GM13976 (cell line): ENCODE measurements at regions not wholly inside any gene's neighbourhood (a gene's known extent, or its start where the extent isn't known, plus 50 kb on each side); places are given as distances from the start of the nearest gene placed in this dataset.

Source experiments
- DNase-seq: peaks from one replicate; pipeline ENCODE4 v3.0.0; 2012; ENCODE audit warnings: low spot score
- CTCF ChIP-seq: IDR thresholded peaks from 2 replicates; pipeline ENCODE4 v1.5.1; 2012; ENCODE audit warnings: borderline replicate concordance, mild to moderate bottlenecking; ENCODE audit not compliant: insufficient read depth; ENCODE audit errors: extremely low read depth, missing control alignments, control extremely low read depth
- in situ Hi-C: fragments of 300-500 bp; cut with MboI; formaldehyde crosslinking; loops from one replicate; pipeline ENCODE4 v1.12.0; 2022; ENCODE audit warnings: low sequenced_read_pairs, mixed read lengths, inconsistent platforms; ENCODE audit not compliant: unreplicated experiment

GRCh38 chr4:38368613-38369012 lies 295.4 kb upstream of the KLF3 start:
- in situ Hi-C loops: no loop called here
- DNase-seq: no peak
- TF ChIP-seq CTCF: no peak

GRCh38 chr4:38371391-38371851 lies 292.6 kb upstream of the KLF3 start:
- no peak for DNase-seq
- TF ChIP-seq CTCF: no peak

GRCh38 chr4:38373375-38373774 lies 290.6 kb upstream of the KLF3 start:
- in situ Hi-C loops: no loop called here
- no peak for DNase-seq
- TF ChIP-seq CTCF: no peak

More at GRCh38 chr4:38371391-38371851, 292.6 kb upstream of the KLF3 start:
- in situ Hi-C loops: no loop called here

GRCh38 chr4:38377195-38377594 lies 286.8 kb upstream of the KLF3 start:
- in situ Hi-C loops: no loop called here
- TF ChIP-seq CTCF: no peak
- DNase-seq: no peak

- in situ Hi-C loops: no loop called here
- DNase-seq: no peak
- no peak for TF ChIP-seq CTCF
Measured at GRCh38 chr4:38378478-38378877, 285.5 kb upstream of the KLF3 start.

GRCh38 chr4:38381788-38382187 lies 282.2 kb upstream of the KLF3 start:
- DNase-seq: no peak
- TF ChIP-seq CTCF: no peak
- in situ Hi-C loops: no loop called here

- in situ Hi-C loops: no loop called here
- DNase-seq: no peak
Measured at GRCh38 chr4:38382520-38382919, 281.5 kb upstream of the KLF3 start.

More at GRCh38 chr4:38382520-38382919, 281.5 kb upstream of the KLF3 start:
- TF ChIP-seq CTCF: no peak
